Spleen (tissue), 7 donors: ENCODE measurements at regions not wholly inside any gene's neighbourhood (a gene's known extent, or its start where the extent isn't known, plus 50 kb on each side); places are given as distances from the start of the nearest gene placed in this dataset.

Experiments used
- CTCF ChIP-seq, 11 experiments: fragments of 200-600 bp in 7 of 11; fragments of 450-650 bp in 4 of 11; sonication (generic) in 4 of 11; IDR thresholded peaks in 8 of 11; conservative IDR thresholded peaks in 3 of 11; 1 replicate in 7 of 11; 2 replicates in 4 of 11; pipeline versions ENCODE4 v1.4.0 to v1.8.0; 2016 to 2021; ENCODE audit warnings: antibody characterized with exemption in 11 of 11, inconsistent platforms in 4 of 11, mild to moderate bottlenecking in 1 of 11
- POLR2AphosphoS5 ChIP-seq, 3 donors: sonication (generic); formaldehyde crosslinking; IDR thresholded peaks; one replicate each; pipeline ENCODE4 v1.5.1; 2017; ENCODE audit warnings: antibody characterized with exemption in 3 of 3
- donor health status: DM: no; HTN: no; CAD: no; lungs with moderate emphysema.
- donor health status: DM: no; HTN: no; CAD: no.
- donor health status: DM: no; HTN: no; CAD: no.

GRCh38 chr6:110044096-110044495 lies 66.0 kb downstream of the GPR6 start:
- TF ChIP-seq POLR2AphosphoS5 (IDR thresholded peaks at IDR 0.05) (no peak), CTCF (IDR thresholded peaks at IDR 0.05 in 8 of 11, conservative IDR thresholded peaks at IDR 0.05 in 3 of 11) (no peak)
